Stomach (tissue), 4 donors: ENCODE measurements at regions not wholly inside any gene's neighbourhood (a gene's known extent, or its start where the extent isn't known, plus 50 kb on each side); places are given as distances from the start of the nearest gene placed in this dataset.

Source experiments
- CTCF ChIP-seq, 7 experiments: fragments of 450-650 bp in 4 of 7; fragments of 200-600 bp in 3 of 7; sonication (generic) in 3 of 7; IDR thresholded peaks; one replicate each; pipeline ENCODE4 v1.5.1; 2016 to 2019; ENCODE audit warnings: antibody characterized with exemption in 7 of 7, control low read depth in 2 of 7, mild to moderate bottlenecking in 1 of 7
- EP300 ChIP-seq: sonication (generic); formaldehyde crosslinking; IDR thresholded peaks from one replicate; pipeline ENCODE4 v1.6.1; 2017; ENCODE audit warnings: antibody characterized with exemption
- POLR2A ChIP-seq, 4 donors: fragments of 450-650 bp; IDR thresholded peaks; one replicate each; pipeline ENCODE4 v1.6.1; 2016; ENCODE audit warnings: antibody characterized with exemption in 4 of 4, control low read depth in 2 of 4, mild to moderate bottlenecking in 1 of 4, moderate library complexity in 1 of 4
- POLR2AphosphoS5 ChIP-seq, 3 donors: sonication (generic); formaldehyde crosslinking; IDR thresholded peaks; one replicate each; pipeline ENCODE4 v1.6.1; 2016; ENCODE audit warnings: antibody characterized with exemption in 3 of 3

DNA sequence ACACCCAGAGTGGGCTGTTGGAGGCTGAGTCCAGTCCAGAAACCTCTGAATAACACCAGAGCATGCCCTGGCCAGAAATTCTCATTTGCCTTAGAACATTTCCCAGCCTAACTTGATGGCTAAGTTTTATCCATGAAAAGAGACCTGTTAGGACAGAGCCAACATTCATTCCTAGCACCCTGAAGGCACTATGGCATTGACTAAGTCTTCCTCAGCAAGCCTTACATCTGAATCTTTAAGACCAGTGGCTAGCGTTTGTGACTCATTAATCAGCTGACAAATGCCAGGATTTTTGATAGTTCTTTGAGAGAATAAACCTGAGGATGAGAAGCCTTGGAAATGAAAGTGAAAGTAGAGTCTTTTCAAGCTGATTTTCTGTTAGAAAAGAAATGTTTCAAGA lies 1087.1 kb upstream of the ALCAM start:
- TF ChIP-seq CTCF (IDR thresholded peaks at IDR 0.05) (no peak), POLR2A (IDR thresholded peaks at IDR 0.05) (no peak), POLR2AphosphoS5 (IDR thresholded peaks at IDR 0.05) (no peak), EP300 (no peak)
